GM21619 (cell line): ENCODE measurements at regions not wholly inside any gene's neighbourhood (a gene's known extent, or its start where the extent isn't known, plus 50 kb on each side); places are given as distances from the start of the nearest gene placed in this dataset.

Experiments
- ATAC-seq: cut with Tn5 transposase; IDR thresholded peaks from one replicate; pipeline ENCODE4 v1.9.1; 2021; ENCODE audit not compliant: unreplicated experiment

DNA sequence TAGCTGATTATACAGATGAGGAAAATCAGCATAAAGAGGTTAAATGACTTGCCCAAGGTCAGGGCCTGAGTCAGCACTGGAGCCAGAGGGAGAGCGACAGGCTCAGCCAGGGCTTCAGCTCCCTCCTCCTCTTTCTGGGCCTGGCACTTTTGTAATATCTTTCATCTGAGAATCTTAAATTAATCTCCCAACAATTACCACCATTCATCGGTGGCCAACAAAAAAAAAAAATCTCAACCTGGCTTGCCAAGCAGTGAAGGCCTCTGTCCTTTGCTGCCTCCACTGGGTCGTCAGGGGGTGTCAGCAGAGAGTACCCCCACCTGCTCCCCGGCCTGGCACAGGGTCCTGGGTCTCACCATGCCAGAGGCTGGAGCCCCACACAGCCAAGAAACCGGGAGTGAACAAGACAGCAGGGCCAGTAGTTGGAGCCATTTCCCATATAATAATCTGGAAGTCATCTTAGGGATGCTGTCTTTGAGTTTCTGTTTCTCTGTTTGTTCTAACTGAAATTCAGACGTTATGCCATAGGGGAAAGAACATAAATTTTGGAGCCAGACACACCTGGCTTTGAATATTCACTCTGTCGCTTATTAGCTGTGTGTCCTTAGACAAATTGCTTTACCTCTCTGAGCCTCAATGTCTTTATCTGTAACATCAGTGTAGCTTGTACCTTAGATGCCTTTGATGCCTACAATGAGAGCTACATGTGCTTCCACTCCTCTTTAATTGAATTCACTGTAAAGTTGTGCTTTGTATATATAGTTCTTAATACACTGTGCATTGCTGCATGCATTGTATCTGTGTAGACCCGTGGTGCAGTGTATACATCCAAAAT is 299.9 kb upstream of the MSX2 start:
- no peak for ATAC-seq

DNA sequence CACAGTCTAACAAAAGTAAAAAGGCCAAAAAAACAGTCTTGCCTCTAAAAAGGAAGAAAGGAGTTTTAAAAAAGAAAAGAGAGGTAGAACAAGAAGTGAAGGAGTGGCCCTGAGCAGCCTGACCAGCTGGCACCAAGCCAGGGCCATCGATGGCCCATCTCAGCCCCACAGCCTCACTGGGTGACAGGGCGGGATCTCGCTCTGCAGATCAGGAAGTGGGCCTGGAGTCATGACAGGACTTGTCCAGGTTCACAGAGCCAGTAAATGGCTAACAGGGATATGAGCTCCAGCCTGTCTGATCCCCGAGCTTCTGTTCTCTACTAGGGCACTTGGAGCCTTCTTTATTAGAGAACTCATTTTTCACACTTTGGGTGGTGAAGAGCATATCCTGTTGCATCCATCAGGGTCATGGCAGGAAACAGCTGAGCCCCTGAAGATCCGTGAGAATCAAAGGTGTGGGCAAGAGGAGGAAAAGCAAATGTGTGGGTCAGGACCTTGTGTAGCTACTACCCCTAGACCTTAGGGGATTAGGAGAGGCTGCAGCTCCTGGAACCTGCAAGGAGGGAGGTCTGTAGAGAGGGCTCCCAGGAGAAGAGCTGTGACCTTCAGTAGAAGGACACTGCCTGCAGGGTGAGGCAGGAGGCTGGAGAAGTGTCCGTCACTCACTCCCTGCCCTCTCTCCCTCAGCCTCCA is 299.0 kb upstream of the MSX2 start:
- no peak for ATAC-seq

DNA sequence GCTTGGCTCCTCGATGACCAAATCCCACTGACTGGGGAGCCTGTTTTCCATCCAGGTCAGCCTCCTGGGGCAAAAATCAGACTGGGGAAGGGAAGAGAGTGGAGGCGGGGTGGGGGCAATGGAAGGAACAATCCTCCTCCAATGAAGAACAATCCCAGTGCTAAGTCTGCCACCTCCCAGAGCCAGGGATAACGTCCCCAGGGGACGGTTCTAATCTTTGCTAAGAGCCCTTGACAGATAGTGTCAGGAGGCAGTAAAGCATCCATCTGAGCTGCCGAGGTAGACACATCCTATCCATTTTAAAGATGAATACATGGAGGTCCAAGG is 298.5 kb upstream of the MSX2 start:
- ATAC-seq = no peak

GRCh38 chr5:174426388-174426787 is 298.0 kb upstream of the MSX2 start:
- no peak for ATAC-seq

DNA sequence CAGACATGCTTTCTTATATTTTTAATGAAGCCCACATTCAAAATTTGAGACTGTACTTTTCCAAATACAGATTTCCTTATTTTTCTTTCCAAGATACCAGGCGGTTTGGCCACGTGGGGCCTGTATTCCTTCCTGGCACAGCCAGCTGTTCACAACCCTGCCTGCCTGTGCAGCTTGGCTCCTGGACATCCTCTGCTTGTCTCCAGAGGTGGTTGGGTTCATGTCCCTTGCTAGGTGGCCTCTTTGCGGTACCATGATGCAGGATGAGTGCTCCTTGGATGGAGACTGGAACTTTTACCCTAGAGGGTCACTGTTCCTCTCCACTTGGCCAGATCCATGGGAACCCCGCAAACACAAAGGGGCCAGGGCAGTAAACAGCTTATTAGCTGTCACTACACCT is 297.5 kb upstream of the MSX2 start:
- ATAC-seq = no peak

- no peak for ATAC-seq
Observed at GRCh38 chr5:174427304-174427703, 297.1 kb upstream of the MSX2 start.

DNA sequence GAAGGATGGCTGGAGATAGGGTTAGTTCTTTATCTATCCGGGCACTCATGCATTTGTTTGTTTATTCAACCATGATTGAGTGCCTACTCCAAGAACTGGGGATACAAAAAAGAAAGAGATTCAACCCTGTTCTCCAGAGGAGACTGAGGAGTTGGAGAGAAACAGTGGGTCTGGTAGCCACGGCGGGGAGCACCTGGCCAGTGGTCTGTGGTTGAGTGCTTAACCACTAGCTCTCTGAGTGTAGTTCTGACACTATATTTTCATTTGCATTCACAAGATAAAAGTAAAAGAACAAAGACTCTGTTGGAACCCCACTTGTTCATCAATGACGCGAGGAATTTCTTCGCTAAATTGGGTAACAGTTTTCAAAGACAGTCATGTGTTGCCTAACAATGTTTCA is 295.5 kb upstream of the MSX2 start:
- no peak for ATAC-seq

DNA sequence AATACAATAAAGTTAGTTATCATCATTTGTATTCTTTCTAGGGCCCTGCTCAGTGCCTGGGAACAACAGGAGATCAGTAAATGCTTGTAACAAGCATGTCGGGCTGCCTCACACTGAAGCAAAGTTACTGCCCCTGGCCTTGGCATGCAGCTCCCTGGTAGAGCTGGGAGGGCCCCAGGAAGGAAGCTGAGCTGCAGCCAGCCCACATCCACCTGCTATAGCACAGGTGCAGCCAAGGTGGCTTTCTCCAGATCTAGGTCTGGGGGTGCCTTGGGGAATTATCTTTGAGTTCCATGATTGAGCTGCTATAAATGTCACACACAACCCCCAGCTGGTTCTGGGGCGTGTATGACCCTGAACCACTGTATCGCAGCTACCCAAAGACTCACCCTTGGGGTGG is 293.4 kb upstream of the MSX2 start:
- no peak for ATAC-seq

GRCh38 chr5:174431504-174431903 is 292.9 kb upstream of the MSX2 start:
- no peak for ATAC-seq

DNA sequence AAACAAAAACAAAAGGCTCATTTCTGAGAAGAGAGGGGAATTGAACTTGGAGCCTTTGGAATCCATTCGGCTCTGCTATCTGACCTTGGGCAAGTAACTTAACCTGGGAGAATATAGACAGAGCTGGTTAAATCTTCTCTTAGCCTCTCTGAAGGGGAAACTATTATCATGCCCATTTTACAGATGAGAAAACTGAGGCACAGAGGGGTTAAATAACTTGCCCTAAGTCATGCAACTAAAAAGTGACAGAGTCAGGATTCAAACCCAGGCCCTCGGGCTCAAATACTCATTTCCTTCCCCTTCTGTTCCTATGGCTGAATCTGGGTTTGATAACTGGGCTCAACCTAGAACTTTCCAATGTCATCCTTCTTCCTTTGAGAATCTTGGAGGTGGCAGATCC is 291.3 kb upstream of the MSX2 start:
- ATAC-seq = no peak

- ATAC-seq = no peak
Observed at GRCh38 chr5:174436750-174437149, 287.6 kb upstream of the MSX2 start.

DNA sequence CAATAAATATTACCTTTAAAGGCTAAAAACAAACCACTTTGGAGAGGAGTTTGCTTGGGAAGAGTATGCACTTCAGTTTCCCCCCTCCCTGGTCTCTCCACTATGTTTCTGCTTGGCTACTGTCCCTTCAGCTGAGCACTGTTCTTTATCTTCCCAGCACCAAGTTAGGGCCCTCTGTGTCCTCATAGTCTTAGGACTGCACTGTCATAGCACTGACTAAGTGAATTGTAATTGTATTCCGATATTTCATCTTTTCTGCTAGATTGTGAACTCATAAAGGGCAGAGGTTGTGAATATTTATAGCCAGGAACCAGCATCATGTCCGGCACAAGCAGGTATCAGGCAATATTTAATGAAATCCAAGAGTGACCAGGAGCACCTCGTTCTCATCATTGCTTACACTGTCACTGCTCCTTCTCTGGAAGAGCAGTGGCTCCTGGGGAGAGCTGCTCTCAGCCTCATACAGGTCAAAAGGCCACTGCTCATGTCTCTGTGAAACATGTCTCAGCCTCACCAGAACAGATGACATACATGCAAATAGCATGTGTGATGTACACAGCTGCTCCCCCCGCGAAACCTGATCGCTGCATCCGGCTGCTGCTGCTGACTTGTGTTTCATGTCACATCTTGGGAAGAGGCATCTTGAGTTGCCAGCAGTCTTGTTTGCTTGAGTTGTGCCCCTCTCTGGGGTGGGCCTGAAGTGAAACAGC is 279.7 kb upstream of the MSX2 start:
- ATAC-seq = no peak

GRCh38 chr5:174446446-174446845 is 277.9 kb upstream of the MSX2 start:
- no peak for ATAC-seq

GRCh38 chr5:174446988-174447387 is 277.4 kb upstream of the MSX2 start:
- ATAC-seq = no peak

DNA sequence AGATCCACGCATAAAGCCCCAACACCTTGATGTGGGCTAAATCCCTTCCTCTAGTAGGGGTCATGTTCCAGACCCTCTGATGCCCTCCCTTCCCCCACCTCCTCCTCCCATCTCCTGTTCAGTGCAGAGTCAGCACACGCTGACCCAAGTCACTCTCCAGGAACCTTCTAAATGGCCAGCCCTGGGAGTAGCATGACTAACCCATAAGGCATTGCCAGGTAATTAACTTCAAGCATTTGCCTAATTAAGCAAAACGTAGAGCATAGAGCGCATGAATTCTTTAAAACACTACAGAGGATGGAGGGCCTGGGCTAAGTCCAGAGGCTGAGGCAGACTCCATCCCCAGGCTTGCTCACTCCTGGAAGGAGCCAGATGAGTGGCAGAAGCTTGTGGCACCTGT is 276.3 kb upstream of the MSX2 start:
- ATAC-seq = no peak

DNA sequence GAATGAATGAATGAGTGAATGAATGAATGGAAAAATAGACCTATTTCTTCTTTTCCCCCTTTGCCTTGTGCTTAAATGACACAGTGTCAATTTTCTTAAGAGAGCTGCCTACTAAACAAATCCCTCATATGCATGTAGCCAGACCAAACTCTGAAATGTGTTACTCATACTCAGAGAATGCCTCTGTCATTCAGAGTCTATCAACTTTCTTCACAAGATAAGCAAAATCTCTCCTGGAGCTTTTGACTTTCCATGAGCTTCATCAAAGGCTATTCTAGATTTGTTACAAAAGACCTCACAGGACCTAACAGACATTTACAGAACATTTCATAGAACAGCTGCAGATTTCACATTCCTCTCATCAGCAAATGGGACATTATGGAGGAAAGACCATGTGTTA is 275.7 kb upstream of the MSX2 start:
- ATAC-seq = no peak

- ATAC-seq = no peak
Observed at GRCh38 chr5:174453690-174454089, 270.7 kb upstream of the MSX2 start.

DNA sequence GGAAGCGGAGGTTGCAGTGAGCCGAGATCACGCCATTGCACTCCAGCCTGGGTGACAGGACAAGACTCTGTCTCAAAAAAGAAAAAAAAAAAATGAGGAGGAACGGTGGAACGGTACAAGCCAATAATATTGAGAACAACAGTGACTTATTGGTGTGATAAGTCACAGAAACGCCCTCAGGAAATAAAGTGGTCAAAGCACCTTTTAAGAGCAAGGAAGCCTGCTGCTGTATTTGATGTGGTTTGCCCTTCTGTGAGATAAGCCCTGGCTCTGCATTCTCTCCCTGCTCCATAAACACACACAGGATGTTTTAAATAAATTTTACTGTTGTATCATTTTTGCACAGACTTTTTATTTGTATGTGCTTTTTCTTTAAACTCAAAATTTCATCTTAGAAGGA is 269.9 kb upstream of the MSX2 start:
- no peak for ATAC-seq

GRCh38 chr5:174454890-174455289 is 269.5 kb upstream of the MSX2 start:
- no peak for ATAC-seq

DNA sequence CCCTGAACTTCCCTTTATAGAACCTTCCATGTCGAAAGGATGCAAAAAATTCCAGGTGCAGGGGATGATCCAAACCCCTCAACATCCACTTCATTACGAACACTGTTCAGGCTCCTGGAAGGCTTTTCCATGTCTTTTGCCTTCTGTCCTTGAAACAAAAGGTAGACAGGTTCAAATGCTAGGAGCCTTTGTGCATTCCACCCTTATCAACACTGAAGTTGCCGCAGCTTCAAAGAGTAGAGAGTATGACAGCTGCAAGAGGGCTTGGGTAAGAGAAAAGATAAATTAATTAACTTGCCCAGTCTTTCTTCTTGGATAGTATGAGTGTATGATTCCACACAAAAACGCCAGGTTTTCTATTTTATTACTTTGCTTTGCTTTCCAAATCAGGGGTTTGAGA is 269.1 kb upstream of the MSX2 start:
- ATAC-seq = no peak

DNA sequence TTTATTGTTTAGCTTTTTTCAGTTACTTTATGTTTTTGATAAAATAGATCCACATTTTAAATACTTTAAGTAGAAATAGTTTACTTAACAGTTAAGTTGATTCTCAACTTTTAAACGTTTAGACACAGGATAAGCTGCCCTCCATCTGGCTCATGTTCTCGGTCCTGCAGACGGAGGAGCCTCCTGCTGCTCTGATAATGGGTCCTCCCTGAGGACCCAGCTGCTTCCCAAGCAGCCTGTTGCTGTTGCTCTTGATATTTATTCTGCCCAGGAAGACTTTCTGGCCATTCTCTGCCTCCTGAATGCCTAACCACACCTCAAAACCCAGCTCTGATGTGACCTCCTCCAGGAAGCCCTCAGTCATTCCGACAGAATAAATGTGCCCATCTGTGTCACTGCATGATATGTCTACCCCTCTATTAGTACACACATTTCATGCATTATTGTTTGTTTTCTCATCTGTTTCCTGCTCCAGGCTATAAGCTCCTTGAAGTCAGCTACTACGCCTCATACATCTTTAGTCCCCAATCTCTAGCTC is 267.2 kb upstream of the MSX2 start:
- no peak for ATAC-seq
